ENCODE measurements at regions not wholly inside any gene's neighbourhood (a gene's known extent, or its start where the extent isn't known, plus 50 kb on each side); places are given as distances from the start of the nearest gene placed in this dataset.
"Not testable (repeated sequence)": the region's sequence is repeated elsewhere in the genome, so short reads cannot be mapped to it uniquely, and the experiment has no call there.

DNA sequence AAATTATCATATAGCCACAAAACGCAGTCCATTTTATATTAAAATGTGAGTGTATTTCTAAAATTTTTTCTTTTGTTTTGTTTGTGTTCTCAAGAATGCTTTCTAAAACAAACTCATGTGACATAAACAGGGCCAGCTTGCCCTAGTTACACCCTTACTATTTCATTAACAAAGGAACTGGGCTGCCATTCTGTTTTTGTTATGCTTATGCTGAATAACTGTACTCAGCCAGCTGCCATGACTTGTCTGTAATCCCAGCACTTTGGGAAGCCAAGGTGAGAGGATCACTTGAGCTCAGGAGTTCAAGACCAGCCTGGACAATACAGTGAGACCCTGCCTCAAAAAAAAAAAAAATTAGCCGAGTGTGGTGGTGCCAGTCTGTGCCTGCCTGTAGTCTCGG, 66.0 kb upstream of the TMED7 start:
- not testable (repeated sequence) for DNase-seq (ENCODE audit: low read depth)

DNA sequence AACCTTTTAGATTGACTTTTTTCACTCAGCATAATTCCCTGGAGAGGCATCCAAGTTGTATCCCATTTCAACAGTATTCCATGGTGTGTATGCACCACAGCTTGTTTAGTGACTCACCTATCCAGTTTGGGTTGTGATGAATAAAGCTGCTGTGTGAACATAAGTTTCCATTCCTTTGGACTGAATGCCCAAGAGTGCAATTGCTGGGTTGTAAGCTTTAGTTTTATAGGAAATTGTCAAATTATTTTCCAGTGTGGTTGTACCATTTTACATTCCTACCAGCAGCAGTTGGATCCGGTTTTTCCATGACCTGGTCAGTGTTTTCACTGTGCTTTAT, 60.9 kb upstream of the TMED7 start:
- peak; percentile 58 for DNase-seq (ENCODE audit: low read depth)

DNA sequence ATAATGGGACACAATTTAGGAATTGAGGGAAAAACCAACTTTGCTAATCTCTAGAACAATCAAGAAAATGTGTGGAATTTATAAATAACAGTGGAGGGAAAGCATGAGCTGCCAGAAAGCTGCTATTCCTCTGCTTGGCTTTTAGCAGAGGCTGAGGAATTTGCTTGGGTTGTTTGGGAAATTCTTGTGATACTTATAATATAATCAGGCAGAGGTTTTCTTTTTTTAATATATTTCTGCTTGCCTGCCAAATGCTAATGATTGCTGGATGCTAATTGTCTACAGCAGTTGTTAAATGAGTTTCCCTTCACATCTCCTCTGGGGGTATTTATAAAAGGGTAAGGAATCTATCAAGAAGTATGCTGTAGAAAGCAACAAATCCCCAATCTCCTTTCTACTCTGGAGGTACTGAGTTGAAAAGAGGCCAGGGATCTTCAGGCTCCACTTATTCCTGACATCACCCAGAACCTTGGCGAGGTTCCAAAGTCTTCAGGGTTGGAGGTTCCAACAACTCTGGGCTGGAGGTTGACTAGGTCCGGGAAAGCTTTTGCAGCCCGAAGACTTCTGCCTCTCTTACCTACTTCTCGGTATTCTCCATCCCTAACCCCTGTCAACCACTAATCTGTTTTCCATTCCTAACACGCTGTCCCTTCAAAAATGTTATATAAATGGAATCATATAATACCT, 60.4 kb upstream of the TMED7 start:
- DNase-seq (ENCODE audit: low read depth) = no peak

DNA sequence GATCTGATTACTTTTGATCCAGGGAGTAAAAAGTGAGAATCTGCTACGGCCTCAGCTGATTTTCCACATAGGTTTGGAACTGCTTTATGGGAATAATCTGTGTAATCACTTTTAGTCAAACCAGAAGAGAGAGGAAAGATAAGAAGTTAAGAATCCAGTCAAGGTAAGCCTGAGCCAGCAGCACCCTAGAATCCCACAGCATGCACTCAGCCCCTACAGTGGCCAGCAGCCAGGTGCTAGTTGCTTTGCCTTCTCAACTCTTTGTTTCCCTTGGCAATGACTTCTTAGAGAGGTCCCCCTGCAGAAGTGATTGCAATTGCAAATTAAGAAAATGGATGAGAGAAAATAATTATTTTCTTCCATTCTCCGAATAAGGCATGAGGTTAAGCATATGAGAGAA, 59.7 kb upstream of the TMED7 start:
- DNase-seq (ENCODE audit: low read depth) = no peak

DNA sequence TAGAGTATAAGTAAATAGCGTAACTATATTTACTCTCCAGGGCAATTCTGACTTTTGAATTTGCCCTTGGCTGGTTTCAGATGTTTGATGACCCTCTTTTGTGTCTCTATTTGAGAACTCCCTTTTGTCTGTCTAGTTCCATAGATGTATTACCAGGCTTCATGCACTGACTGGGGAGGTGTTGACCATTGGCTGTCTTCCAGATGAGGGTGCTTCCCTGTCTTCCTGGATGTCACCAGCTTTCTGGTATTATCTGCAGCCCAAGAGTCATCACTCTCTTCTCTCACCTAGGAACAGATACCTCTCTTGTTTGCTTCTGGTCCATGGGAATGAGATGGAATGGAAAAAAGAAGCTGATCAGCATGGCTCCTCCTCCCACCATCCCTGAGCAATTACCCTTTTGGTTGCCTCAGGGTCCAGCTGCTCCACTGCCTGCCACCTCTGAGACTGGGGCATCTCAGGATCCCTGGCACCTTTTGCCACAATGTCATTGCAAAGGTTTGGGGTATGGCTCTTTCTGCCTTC, 58.7 kb upstream of the TMED7 start:
- DNase-seq (ENCODE audit: low read depth) = no peak

DNA sequence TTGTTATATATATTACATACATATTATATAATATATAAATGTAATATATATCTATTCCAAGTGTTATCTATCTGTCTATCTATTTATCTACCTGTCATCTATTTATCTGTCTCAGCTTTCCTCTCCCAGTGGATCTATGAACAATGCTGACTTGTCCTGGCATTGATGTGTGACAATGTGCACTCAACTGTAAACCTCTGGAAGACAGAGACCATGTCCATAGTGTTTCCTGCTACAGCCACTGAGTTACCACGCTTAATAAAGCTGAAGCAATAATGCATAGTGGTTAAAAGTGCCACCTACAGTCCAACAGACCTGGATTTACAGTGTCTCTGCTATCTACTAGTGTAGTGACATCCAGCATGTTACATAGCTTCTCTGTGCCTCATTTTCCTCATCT, 57.2 kb upstream of the TMED7 start:
- DNase-seq (ENCODE audit: low read depth) = no peak

All from HT1080 (cell line).